Endothelial cell of umbilical vein (primary cell): ENCODE measurements at regions not wholly inside any gene's neighbourhood (a gene's known extent, or its start where the extent isn't known, plus 50 kb on each side); places are given as distances from the start of the nearest gene placed in this dataset.

Experiments
- BruUV-seq: library from RNA; stranded (reverse); fragments of 400-500 nt; replicated peaks from 2 replicates; lab custom pipeline; 2021; lab: Mats Ljungman, UMichigan
- CTCF ChIA-PET: fragments of 300-600, 350-600 bp; sonication (Branson Sonifier 250); formaldehyde crosslinking; loops from one replicate; lab custom pipeline; 2021; ENCODE audit warnings: antibody characterized with exemption, inconsistent platforms; lab: Charles Lee
- POLR2A ChIA-PET: fragments of 300-600, 350-600 bp; sonication (Branson Sonifier 250); formaldehyde crosslinking; loops from one replicate; lab custom pipeline; 2021; ENCODE audit warnings: antibody characterized with exemption, inconsistent platforms; lab: Charles Lee
- DNase-seq: peaks from one replicate; pipeline ENCODE4 v3.0.0-alpha.2; 2011; ENCODE audit warnings: low read depth, low spot score
- FAIRE-seq: peaks from 2 replicates; lab custom pipeline; 2011; peaks lifted over from hg19 to GRCh38; lab: Jason Lieb, UNC
- H2AFZ ChIP-seq: 2 replicates; pipeline ENCODE4 v1.6.0; 2012; ENCODE audit warnings: low read depth, low read length, control low read depth, inconsistent platforms
- H3K27ac ChIP-seq: 2 replicates; pipeline ENCODE4 v1.5.1; 2011; ENCODE audit warnings: low read depth, mild to moderate bottlenecking, control low read depth, low read length, moderate library complexity; ENCODE audit not compliant: insufficient read depth
- H3K27me3 ChIP-seq, 2 experiments: 2 replicates each; pipeline versions ENCODE4 v1.6.0 to v1.6.1; 2011; ENCODE audit warnings: low read length in 2 of 2, mixed read lengths in 1 of 2; ENCODE audit not compliant: control insufficient read depth in 2 of 2, insufficient read depth in 2 of 2
- H3K36me3 ChIP-seq, 2 experiments: 2 replicates in 1 of 2; 3 replicates in 1 of 2; pipeline ENCODE4 v1.5.1; 2011; ENCODE audit warnings: low read length in 2 of 2, mild to moderate bottlenecking in 1 of 2, moderate library complexity in 1 of 2; ENCODE audit not compliant: control insufficient read depth in 2 of 2, insufficient read depth in 2 of 2; ENCODE audit errors: extremely low read depth in 1 of 2
- H3K4me1 ChIP-seq: 3 replicates; pipeline ENCODE4 v1.5.1; 2011; ENCODE audit warnings: mild to moderate bottlenecking, low read length; ENCODE audit not compliant: control insufficient read depth, insufficient read depth; ENCODE audit errors: extremely low read depth
- H3K4me2 ChIP-seq: 2 replicates; pipeline ENCODE4 v1.6.1; 2011; ENCODE audit warnings: low read length, control low read depth, mixed read lengths; ENCODE audit not compliant: insufficient read depth
- H3K4me3 ChIP-seq, 3 experiments: fragments of 200-600 bp in 1 of 3; sonication (generic), shearing (Covaris generic) in 1 of 3; replicated peaks in 1 of 3; 2 replicates each; pipeline ENCODE4 v1.5.1; 2011 to 2016; ENCODE audit warnings: control low read depth in 3 of 3, low read length in 3 of 3, mild to moderate bottlenecking in 2 of 3, inconsistent platforms in 1 of 3, low read depth in 1 of 3, moderate library complexity in 1 of 3; ENCODE audit not compliant: insufficient read depth in 1 of 3
- H3K79me2 ChIP-seq: 2 replicates; pipeline ENCODE4 v1.6.0; 2012; ENCODE audit warnings: low read length, inconsistent platforms; ENCODE audit not compliant: control insufficient read depth, insufficient read depth
- H3K9ac ChIP-seq: replicated peaks from 2 replicates; pipeline ENCODE3; 2011; ENCODE audit warnings: low read length, control low read depth; ENCODE audit not compliant: insufficient read depth; ENCODE audit errors: extremely low read depth
- H3K9me1 ChIP-seq: replicated peaks from 3 replicates; pipeline ENCODE4 v1.6.0; 2011; ENCODE audit warnings: mild to moderate bottlenecking, low read length; ENCODE audit not compliant: control insufficient read depth, insufficient read depth; ENCODE audit errors: extremely low read depth
- H3K9me3 ChIP-seq: replicated peaks from 2 replicates; pipeline ENCODE4 v1.5.1; 2012; ENCODE audit warnings: low read length, inconsistent platforms; ENCODE audit not compliant: control insufficient read depth, insufficient read depth
- H4K20me1 ChIP-seq: replicated peaks from 2 replicates; pipeline ENCODE3; 2011; ENCODE audit warnings: mild to moderate bottlenecking, low read length; ENCODE audit not compliant: control insufficient read depth, insufficient read depth; ENCODE audit errors: extremely low read depth
- GATA2 ChIP-seq: IDR thresholded peaks from 2 replicates; pipeline ENCODE4 v1.7.0; 2011; ENCODE audit warnings: low read depth, mild to moderate bottlenecking, moderate library complexity, mixed read lengths, low read length; ENCODE audit not compliant: insufficient read length, insufficient read depth
- JUN ChIP-seq: IDR thresholded peaks from 2 replicates; pipeline ENCODE4 v1.6.1; 2011; ENCODE audit warnings: borderline replicate concordance, low read depth; ENCODE audit not compliant: insufficient read length, insufficient read depth
- MYC ChIP-seq: IDR thresholded peaks from one replicate; pipeline ENCODE4 v1.6.1; 2011; ENCODE audit warnings: mild to moderate bottlenecking, low read depth, low read length
- POLR2A ChIP-seq: IDR thresholded peaks from 2 replicates; pipeline ENCODE4 v1.6.1; 2012; ENCODE audit warnings: low read depth, mild to moderate bottlenecking, control low read depth, low read length
- POLR2AphosphoS5 ChIP-seq: IDR thresholded peaks from 2 replicates; pipeline ENCODE4 v1.6.1; 2012; ENCODE audit warnings: low read depth, mild to moderate bottlenecking, control low read depth, low read length, moderate library complexity; ENCODE audit not compliant: insufficient read depth
- dilution Hi-C: fragments of 300-500 bp; cut with MboI; formaldehyde crosslinking; loops from one replicate; pipeline ENCODE4 v1.15.0; 2019; ENCODE audit warnings: low sequenced_read_pairs; ENCODE audit not compliant: extremely low pct_ligation_motif_present
- intact Hi-C: fragments of 100-400 bp; cut with micrococcal nuclease; formaldehyde crosslinking; loops from one replicate; pipeline ENCODE4 v1.10.0; 2022
- TF ChIP-seq, protein P1 (sequence below): IDR thresholded peaks from 2 replicates; pipeline ENCODE4 v1.6.1; 2011; ENCODE audit not compliant: insufficient read depth, insufficient read length
- TF ChIP-seq, protein P2 (sequence below), 2 donors: IDR thresholded peaks; 1 replicate in 1 of 2; 2 replicates in 1 of 2; pipeline ENCODE4 v1.5.1; 2011; ENCODE audit warnings: low read length in 2 of 2, mild to moderate bottlenecking in 2 of 2, moderate library complexity in 2 of 2, control low read depth in 1 of 2, inconsistent platforms in 1 of 2, low read depth in 1 of 2; ENCODE audit not compliant: insufficient read depth in 1 of 2; ENCODE audit errors: extremely low read depth in 1 of 2

DNA sequence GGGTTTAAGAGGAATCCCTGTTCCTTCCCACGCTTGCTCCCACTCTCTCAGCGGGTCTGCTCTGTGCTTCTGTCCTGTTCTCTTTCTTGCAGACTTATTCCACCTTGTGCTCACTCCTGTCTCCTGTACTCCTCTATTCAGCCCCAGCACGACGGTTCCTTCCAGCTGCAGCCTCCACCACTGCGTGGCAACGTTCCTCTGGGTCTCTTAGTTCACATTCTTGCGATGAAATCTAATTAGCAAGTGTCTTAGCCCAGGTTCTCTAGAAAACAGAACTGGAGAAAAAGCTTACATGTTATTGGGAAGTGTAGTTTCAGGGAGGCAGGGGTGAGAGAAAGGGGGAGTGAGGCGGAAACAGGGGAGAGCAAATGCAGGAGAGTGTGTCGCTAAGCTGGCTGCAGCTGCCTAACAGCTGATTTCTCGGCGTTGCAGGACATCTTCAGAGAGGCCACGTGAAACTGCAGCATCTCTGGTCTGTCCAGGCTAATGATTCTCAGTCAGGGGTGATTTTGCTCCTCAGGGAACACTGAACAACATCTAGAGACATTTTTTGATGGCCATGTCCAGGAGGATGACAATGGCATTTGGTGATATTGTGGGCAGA is 213.2 kb upstream of the NLRP1 start:
- Histone ChIP-seq H3K27me3 (no peaks in the 10 kb centered on the region), H3K4me3 (no peak overlapping the region), H3K36me3 (no peaks in the 10 kb centered on the region), H4K20me1 (no peaks in the 10 kb centered on the region), H3K79me2 (no peaks in the 10 kb centered on the region), H3K4me1 (no peaks in the 10 kb centered on the region), H3K9me1 (no peaks in the 10 kb centered on the region), H3K4me2 (no peak overlapping the region), H3K9me3 (no peaks in the 10 kb centered on the region), H3K27ac (no peak overlapping the region), H3K9ac (no peak overlapping the region), H2AFZ (no peak overlapping the region)
- no peak for FAIRE-seq
- DNase-seq, result no peak
- dilution Hi-C loops (no loop called here), intact Hi-C loops (no loop called here)
- TF ChIP-seq GATA2 (no peak), POLR2A (no peak), MYC (no peak), POLR2AphosphoS5 (no peak), JUN (no peak)
- TF ChIP-seq, protein P1, sequence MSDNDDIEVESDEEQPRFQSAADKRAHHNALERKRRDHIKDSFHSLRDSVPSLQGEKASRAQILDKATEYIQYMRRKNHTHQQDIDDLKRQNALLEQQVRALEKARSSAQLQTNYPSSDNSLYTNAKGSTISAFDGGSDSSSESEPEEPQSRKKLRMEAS, result no peak
- TF ChIP-seq, protein P2, sequence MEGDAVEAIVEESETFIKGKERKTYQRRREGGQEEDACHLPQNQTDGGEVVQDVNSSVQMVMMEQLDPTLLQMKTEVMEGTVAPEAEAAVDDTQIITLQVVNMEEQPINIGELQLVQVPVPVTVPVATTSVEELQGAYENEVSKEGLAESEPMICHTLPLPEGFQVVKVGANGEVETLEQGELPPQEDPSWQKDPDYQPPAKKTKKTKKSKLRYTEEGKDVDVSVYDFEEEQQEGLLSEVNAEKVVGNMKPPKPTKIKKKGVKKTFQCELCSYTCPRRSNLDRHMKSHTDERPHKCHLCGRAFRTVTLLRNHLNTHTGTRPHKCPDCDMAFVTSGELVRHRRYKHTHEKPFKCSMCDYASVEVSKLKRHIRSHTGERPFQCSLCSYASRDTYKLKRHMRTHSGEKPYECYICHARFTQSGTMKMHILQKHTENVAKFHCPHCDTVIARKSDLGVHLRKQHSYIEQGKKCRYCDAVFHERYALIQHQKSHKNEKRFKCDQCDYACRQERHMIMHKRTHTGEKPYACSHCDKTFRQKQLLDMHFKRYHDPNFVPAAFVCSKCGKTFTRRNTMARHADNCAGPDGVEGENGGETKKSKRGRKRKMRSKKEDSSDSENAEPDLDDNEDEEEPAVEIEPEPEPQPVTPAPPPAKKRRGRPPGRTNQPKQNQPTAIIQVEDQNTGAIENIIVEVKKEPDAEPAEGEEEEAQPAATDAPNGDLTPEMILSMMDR (IDR thresholded peaks at IDR 0.05; ENCODE audit: extremely low read depth in 1 of 2, insufficient read depth in 1 of 2, low read depth in 1 of 2, low read length in 2 of 2), result no peak
- POLR2A ChIA-PET, result no interaction called here
- BruUV-seq, result no TSS peak
- CTCF ChIA-PET, result interaction anchor here (1.2 to 1.8 kb wide), 2 partner anchors 91 to 271 kb away, joined by 3 to 4 read pairs; no protein-coding TSS in a partner anchor
